ENCODE measurements at regions not wholly inside any gene's neighbourhood (a gene's known extent, or its start where the extent isn't known, plus 50 kb on each side); places are given as distances from the start of the nearest gene placed in this dataset.
"Not testable (repeated sequence)": the region's sequence is repeated elsewhere in the genome, so short reads cannot be mapped to it uniquely, and the experiment has no call there.

- intact Hi-C loops (cut with DNase I) = no loop called here
- ATAC-seq (peak; percentile 64), DNase-seq (peak; percentile 77 to 91 (median 82))
- peak in 2 of 3 donors; percentile 6 to 26 for TF ChIP-seq POLR2A (IDR thresholded peaks at IDR 0.05)
- TF ChIP-seq CTCF (IDR thresholded peaks at IDR 0.05) = peak in 1 of 7 experiments; percentile 9
- Histone ChIP-seq H3K9me3 (no peaks in the 10 kb centered on the region), H3K36me3 (replicated peaks in 1 of 2; ENCODE audit: insufficient read depth in 1 of 2, low read depth in 2 of 2) (no peaks in the 10 kb centered on the region), H3K4me3 (peak overlapping the region; percentile 22 to 35), H3K27me3 (no peaks in the 10 kb centered on the region), H3K27ac (peak overlapping the region; percentile 85 to 96 (median 94)), H3K4me1 (peaks cover 26% of the 10 kb centered on the region)
- WGBS, 2 donors = 0 to 1% methylated on average over 22 to 25 of the region's 25 CpGs
Measured at GRCh38 chr6:27145731-27146455, 101.6 kb upstream of the PRSS16 start.

GRCh38 chr6:27146456-27146705 is 101.1 kb upstream of the PRSS16 start:
- H3K9me3 ChIP-seq; DNase-seq; H3K36me3 ChIP-seq (replicated peaks in 1 of 2; ENCODE audit: insufficient read depth in 1 of 2, low read depth in 2 of 2); intact Hi-C loops (cut with DNase I); H3K27me3 ChIP-seq: not testable (repeated sequence)
- H3K4me3 ChIP-seq = peak overlapping the region; percentile 22 to 35
- peaks cover 26% of the 10 kb centered on the region for H3K4me1 ChIP-seq
- ATAC-seq = peak; percentile 21
- 2 to 9% methylated on average over 22 to 23 of the region's 23 CpGs for WGBS, 2 donors
- peak overlapping the region; percentile 85 to 96 (median 94) for H3K27ac ChIP-seq

- Histone ChIP-seq H3K4me1 (peaks cover 26% of the 10 kb centered on the region), H3K4me3 (peak overlapping the region; percentile 22 to 35), H3K27me3 (no peaks in the 10 kb centered on the region), H3K27ac (peak overlapping the region; percentile 85 to 96 (median 94)), H3K36me3 (replicated peaks in 1 of 2; ENCODE audit: insufficient read depth in 1 of 2, low read depth in 2 of 2) (no peaks in the 10 kb centered on the region), H3K9me3 (no peaks in the 10 kb centered on the region)
- ATAC-seq (peak; percentile 96), DNase-seq (peak; percentile 84 to 92 (median 86))
- TF ChIP-seq POLR2A (IDR thresholded peaks at IDR 0.05) (peak; percentile 93 to 100 (median 99)), CTCF (IDR thresholded peaks at IDR 0.05) (peak in 1 of 7 experiments; percentile 1)
- 2 to 5% methylated on average over 36 to 51 of the region's 51 CpGs for WGBS, 2 donors
- intact Hi-C loops (cut with DNase I) = no loop called here
Measured at GRCh38 chr6:27146706-27147505, 100.6 kb upstream of the PRSS16 start.

GRCh38 chr6:27148404-27148795 is 99.1 kb upstream of the PRSS16 start:
- TF ChIP-seq CTCF (IDR thresholded peaks at IDR 0.05) = no peak
- no peak for TF ChIP-seq POLR2A (IDR thresholded peaks at IDR 0.05)
- Histone ChIP-seq H3K27ac (no peak overlapping the region), H3K9me3 (no peaks in the 10 kb centered on the region), H3K4me3 (no peak overlapping the region), H3K4me1 (peaks cover 26% of the 10 kb centered on the region), H3K27me3 (no peaks in the 10 kb centered on the region), H3K36me3 (replicated peaks in 1 of 2; ENCODE audit: insufficient read depth in 1 of 2, low read depth in 2 of 2) (no peaks in the 10 kb centered on the region)
- ATAC-seq (no peak), DNase-seq (no peak)
- intact Hi-C loops (cut with DNase I) = no loop called here
- 86 to 93% methylated on average over 2 of the region's 2 CpGs for WGBS, 2 donors

DNA sequence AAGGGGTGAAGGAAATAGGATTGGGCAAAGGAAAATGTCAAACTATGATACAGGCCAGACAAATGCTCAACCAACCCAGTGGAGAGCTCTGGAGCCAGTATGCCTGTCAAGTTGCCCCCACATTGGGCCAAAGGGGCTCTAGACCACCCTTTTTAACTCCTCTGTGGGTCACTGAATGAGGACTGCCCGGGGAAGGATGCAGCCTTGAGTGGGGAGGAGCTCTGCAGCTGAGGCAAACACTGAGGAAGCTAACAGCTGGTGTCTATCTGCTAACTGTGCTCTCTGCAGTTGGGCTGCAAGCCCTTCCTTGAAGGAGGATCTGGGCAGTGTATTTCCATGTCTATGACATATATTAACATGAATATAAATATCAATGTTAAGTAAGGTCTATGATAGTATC is 98.4 kb upstream of the PRSS16 start:
- Histone ChIP-seq H3K27me3 (no peaks in the 10 kb centered on the region), H3K9me3 (no peaks in the 10 kb centered on the region), H3K36me3 (replicated peaks in 1 of 2; ENCODE audit: insufficient read depth in 1 of 2, low read depth in 2 of 2) (no peaks in the 10 kb centered on the region), H3K27ac (no peak overlapping the region), H3K4me3 (no peak overlapping the region), H3K4me1 (peaks cover 23% of the 10 kb centered on the region)
- intact Hi-C loops (cut with DNase I) = no loop called here
- TF ChIP-seq CTCF (IDR thresholded peaks at IDR 0.05) (no peak), POLR2A (IDR thresholded peaks at IDR 0.05) (no peak)
- ATAC-seq (no peak), DNase-seq (no peak)
- 27 to 80% methylated on average over 1 of the region's 1 CpG for WGBS, 2 donors

Measured in body of pancreas (tissue), 4 donors.